ENCODE measurements at regions not wholly inside any gene's neighbourhood (a gene's known extent, or its start where the extent isn't known, plus 50 kb on each side); places are given as distances from the start of the nearest gene placed in this dataset.

DNA sequence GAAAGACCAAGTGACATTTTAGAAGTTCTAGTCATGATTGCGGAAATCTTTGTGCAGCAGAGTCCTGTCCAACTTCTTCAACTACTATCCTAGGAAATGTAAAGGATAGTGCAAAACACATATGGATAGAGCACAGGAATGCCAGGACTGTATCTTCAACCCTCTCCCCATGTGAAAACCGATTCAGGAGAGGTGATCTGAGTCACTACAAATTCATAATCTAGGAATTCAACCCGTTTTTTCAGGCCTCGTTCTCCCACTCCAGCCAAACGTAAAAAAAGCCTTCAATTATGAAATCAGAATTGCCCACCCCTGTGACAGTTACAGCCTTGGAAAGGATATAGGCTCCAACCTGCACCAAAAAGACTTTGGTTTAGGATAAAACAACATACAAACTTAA is 52.9 kb upstream of the RGS1 start:
- no peak for DNase-seq (ENCODE audit: low read depth)

DNA sequence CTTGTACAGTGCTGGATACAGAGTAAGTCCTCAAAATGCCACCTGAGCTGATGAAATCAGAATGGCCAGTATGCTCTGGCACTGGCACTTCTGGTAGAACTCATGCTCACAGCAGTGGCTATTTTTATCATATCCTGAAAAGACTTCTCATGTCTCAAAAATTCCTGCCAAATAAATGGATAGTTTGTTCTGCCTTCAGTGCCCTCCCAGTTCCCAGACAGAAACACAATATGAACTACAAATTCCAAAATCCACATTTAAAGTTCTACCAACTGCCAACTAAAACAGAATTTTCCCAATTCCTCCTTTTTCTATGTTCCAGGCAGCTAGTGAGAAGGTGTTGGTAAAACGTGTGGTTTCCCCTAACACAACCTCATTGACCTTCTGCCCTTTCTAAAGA is 51.4 kb upstream of the RGS1 start:
- DNase-seq (ENCODE audit: low read depth) = no peak

All from forelimb muscle (tissue), 1 donor.